Breast epithelium (tissue), 4 donors: ENCODE measurements at regions not wholly inside any gene's neighbourhood (a gene's known extent, or its start where the extent isn't known, plus 50 kb on each side); places are given as distances from the start of the nearest gene placed in this dataset.
"Not testable (repeated sequence)": the region's sequence is repeated elsewhere in the genome, so short reads cannot be mapped to it uniquely, and the experiment has no call there.

Experiments used
- DNase-seq, 2 donors: peaks; one replicate each; pipeline ENCODE4 v3.0.0-alpha.2; 2019; ENCODE audit warnings: low spot score in 2 of 2
- H3K27ac ChIP-seq, 2 donors: fragments of 200-600 bp; sonication (generic) in 1 of 2; one replicate each; pipeline ENCODE4 v1.5.1; 2016 to 2019; ENCODE audit warnings: mild to moderate bottlenecking in 1 of 2
- H3K27me3 ChIP-seq, 2 donors: fragments of 200-600 bp; sonication (generic) in 1 of 2; one replicate each; pipeline versions ENCODE4 v1.5.1 to v1.6.0; 2017 to 2019; ENCODE audit warnings: control low read depth in 1 of 2, mild to moderate bottlenecking in 1 of 2
- H3K36me3 ChIP-seq: fragments of 200-600 bp; one replicate; pipeline ENCODE4 v1.5.1; 2019
- H3K4me1 ChIP-seq, 2 donors: fragments of 200-600 bp; sonication (generic); one replicate each; pipeline ENCODE4 v1.5.1; 2016 to 2019; ENCODE audit warnings: control low read depth in 1 of 2
- H3K4me3 ChIP-seq, 3 donors: fragments of 200-600 bp; sonication (generic); 1 replicate in 2 of 3; 2 replicates in 1 of 3; pipeline ENCODE4 v1.5.1; 2016 to 2019; ENCODE audit warnings: mild to moderate bottlenecking in 3 of 3, moderate library complexity in 2 of 3
- H3K9me3 ChIP-seq, 2 donors: fragments of 200-600 bp; sonication (generic) in 1 of 2; one replicate each; pipeline ENCODE4 v1.5.1; 2016 to 2019; ENCODE audit warnings: control low read depth in 1 of 2
- POLR2A ChIP-seq: fragments of 450-650 bp; IDR thresholded peaks from one replicate; pipeline ENCODE4 v1.6.1; 2016; ENCODE audit warnings: antibody characterized with exemption, mild to moderate bottlenecking, moderate library complexity
- POLR2AphosphoS5 ChIP-seq, 3 donors: sonication (generic); formaldehyde crosslinking; IDR thresholded peaks; one replicate each; pipeline ENCODE4 v1.6.1; 2017; ENCODE audit warnings: antibody characterized with exemption in 3 of 3
- intact Hi-C: fragments of 100-400 bp; cut with DNase I; formaldehyde crosslinking; loops from one replicate; pipeline ENCODE4 v1.15.1; 2023; ENCODE audit warnings: low total_unique reads
- TF ChIP-seq, protein P1 (sequence below), 3 donors: fragments of 450-650 bp; IDR thresholded peaks; one replicate each; pipeline ENCODE4 v1.5.1; 2016 to 2017; ENCODE audit warnings: antibody characterized with exemption in 3 of 3, mild to moderate bottlenecking in 3 of 3, moderate library complexity in 3 of 3

DNA sequence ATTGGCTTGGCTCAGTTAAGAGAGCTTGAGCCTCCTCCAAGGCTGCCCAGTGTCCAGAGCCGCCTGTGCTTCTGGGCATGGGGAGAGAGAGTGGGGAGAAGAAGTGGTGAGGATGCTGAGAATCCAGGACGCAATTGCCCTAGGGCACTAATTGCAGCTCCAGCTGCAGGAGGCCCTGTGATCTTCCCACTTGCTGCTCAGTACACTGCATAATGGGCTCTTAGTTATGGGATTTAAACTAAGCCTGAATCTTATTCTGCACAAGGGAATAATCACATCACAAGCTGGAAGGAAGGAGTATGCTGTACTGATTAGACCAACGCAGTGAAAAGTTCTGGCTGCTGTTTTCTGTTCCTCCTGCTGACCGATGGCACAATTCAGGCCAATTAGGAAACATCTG is 101.0 kb upstream of the PRMT8 start:
- no peaks in the 10 kb centered on the region for H3K9me3 ChIP-seq
- no peak for DNase-seq
- TF ChIP-seq, protein P1, sequence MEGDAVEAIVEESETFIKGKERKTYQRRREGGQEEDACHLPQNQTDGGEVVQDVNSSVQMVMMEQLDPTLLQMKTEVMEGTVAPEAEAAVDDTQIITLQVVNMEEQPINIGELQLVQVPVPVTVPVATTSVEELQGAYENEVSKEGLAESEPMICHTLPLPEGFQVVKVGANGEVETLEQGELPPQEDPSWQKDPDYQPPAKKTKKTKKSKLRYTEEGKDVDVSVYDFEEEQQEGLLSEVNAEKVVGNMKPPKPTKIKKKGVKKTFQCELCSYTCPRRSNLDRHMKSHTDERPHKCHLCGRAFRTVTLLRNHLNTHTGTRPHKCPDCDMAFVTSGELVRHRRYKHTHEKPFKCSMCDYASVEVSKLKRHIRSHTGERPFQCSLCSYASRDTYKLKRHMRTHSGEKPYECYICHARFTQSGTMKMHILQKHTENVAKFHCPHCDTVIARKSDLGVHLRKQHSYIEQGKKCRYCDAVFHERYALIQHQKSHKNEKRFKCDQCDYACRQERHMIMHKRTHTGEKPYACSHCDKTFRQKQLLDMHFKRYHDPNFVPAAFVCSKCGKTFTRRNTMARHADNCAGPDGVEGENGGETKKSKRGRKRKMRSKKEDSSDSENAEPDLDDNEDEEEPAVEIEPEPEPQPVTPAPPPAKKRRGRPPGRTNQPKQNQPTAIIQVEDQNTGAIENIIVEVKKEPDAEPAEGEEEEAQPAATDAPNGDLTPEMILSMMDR (IDR thresholded peaks at IDR 0.05) = no peak
- TF ChIP-seq POLR2A (no peak), POLR2AphosphoS5 (IDR thresholded peaks at IDR 0.05) (no peak)
- H3K36me3 ChIP-seq = no peaks in the 10 kb centered on the region
- no peak overlapping the region for H3K27ac ChIP-seq
- H3K27me3 ChIP-seq = peaks cover 0 to 4% of the 10 kb centered on the region in 2 donors
- H3K4me3 ChIP-seq = no peak overlapping the region
- no peaks in the 10 kb centered on the region for H3K4me1 ChIP-seq
- intact Hi-C loops = loop anchor here (10.0 kb wide), 1 partner anchor 1045 kb away; no protein-coding TSS in a partner anchor

DNA sequence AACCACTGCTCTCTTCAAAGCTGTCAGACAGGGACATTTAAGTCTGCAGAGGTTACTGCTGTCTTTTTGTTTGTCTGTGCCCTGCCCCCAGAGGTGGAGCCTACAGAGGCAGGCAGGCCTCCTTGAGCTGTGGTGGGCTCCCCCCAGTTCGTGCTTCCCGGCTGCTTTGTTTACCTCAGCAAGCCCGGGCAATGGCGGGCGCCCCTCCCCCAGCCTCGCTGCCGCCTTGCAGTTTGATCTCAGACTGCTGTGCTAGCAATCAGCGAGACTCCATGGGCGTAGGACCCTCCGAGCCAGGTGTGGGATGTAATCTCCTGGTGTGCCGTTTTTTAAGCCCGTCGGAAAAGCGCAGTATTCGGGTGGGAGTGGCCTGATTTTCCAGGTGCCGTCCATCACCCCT is 93.4 kb upstream of the PRMT8 start:
- H3K9me3 ChIP-seq, H3K4me1 ChIP-seq, H3K27me3 ChIP-seq, H3K4me3 ChIP-seq, H3K27ac ChIP-seq, H3K36me3 ChIP-seq, DNase-seq: not testable (repeated sequence)
- intact Hi-C loops = loop anchor here (10.0 kb wide), 1 partner anchor 1037 kb away; no protein-coding TSS in a partner anchor

DNA sequence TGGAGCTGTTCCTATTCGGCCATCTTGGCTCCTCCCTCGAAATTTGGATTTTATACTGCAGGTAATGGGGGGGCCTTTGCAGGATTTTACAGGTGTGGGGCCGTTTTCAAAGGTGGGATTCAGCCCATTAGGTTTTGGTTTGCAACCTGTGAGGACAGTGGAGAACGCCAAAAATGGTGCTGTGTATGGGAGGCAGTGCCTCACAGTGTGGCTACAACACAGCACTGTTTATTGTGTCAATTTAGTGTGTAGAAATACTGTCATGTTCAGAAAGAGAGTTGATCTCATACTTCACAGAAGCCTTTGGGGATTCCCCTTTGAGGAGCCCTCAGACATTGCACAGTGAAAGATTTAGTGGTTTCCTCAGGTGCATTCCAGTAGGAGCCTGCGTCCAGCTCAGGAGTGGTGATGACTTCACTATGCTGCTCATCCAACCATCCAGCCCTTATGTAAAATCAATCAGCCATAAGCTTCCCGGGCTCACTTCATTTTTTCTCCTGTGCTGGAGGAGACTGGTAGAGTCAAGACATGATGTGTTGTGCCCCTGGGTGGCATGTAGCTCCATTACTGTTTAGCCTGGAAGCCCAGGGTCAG is 92.7 kb upstream of the PRMT8 start:
- Histone ChIP-seq H3K36me3 (no peaks in the 10 kb centered on the region), H3K4me1 (no peaks in the 10 kb centered on the region), H3K27ac (no peak overlapping the region), H3K27me3 (peaks cover 0 to 9% of the 10 kb centered on the region in 2 donors), H3K4me3 (no peak overlapping the region), H3K9me3 (no peaks in the 10 kb centered on the region)
- intact Hi-C loops = loop anchor here (10.0 kb wide), 1 partner anchor 1037 kb away; no protein-coding TSS in a partner anchor
- no peak for TF ChIP-seq POLR2AphosphoS5 (IDR thresholded peaks at IDR 0.05)
- TF ChIP-seq, protein P1 (IDR thresholded peaks at IDR 0.05) = no peak
- no peak for TF ChIP-seq POLR2A
- DNase-seq = no peak

- Histone ChIP-seq H3K27ac (no peak overlapping the region), H3K4me1 (no peaks in the 10 kb centered on the region), H3K4me3 (no peak overlapping the region), H3K36me3 (no peaks in the 10 kb centered on the region), H3K27me3 (no peaks in the 10 kb centered on the region), H3K9me3 (peaks cover 42 to 48% of the 10 kb centered on the region in 2 donors)
- no peak for DNase-seq
- TF ChIP-seq POLR2AphosphoS5 (IDR thresholded peaks at IDR 0.05) = no peak
- TF ChIP-seq POLR2A = no peak
- TF ChIP-seq, protein P1 (IDR thresholded peaks at IDR 0.05) = no peak
- intact Hi-C loops = no loop called here
Observed at GRCh38 chr12:3405821-3406220, 85.2 kb upstream of the PRMT8 start.

DNA sequence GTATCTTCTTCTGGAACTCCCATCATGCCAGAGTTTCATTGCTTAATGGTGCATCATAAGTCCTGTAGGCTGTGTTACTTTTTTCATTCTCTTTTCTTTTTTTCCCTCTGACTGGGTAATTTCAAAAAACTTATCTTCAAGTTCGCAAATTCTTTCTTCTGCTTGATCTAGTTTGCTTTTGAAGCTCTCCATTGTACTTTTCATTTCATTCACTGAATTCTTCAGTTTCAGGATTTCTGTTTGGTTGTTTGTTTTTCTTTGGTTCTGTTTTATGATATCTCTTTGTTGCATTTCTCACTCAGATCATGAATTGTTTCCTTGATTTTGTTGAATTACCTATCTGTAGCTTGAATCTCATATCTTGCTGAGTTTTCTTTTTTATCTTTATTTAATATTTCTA is 83.3 kb upstream of the PRMT8 start:
- no peaks in the 10 kb centered on the region for H3K27me3 ChIP-seq
- no peaks in the 10 kb centered on the region for H3K4me1 ChIP-seq
- TF ChIP-seq POLR2A = no peak
- TF ChIP-seq, protein P1 (IDR thresholded peaks at IDR 0.05) = no peak
- no peak for TF ChIP-seq POLR2AphosphoS5 (IDR thresholded peaks at IDR 0.05)
- H3K36me3 ChIP-seq = no peaks in the 10 kb centered on the region
- no peak overlapping the region for H3K27ac ChIP-seq
- H3K4me3 ChIP-seq = no peak overlapping the region
- intact Hi-C loops = no loop called here
- H3K9me3 ChIP-seq = peaks cover 42 to 48% of the 10 kb centered on the region in 2 donors
- no peak for DNase-seq
